Activated T-cell treated with anti-CD3 and anti-CD28 coated beads, Interleukin-2, amount 50 U/mL, for 72 hours (primary cell): ENCODE measurements at regions not wholly inside any gene's neighbourhood (a gene's known extent, or its start where the extent isn't known, plus 50 kb on each side); places are given as distances from the start of the nearest gene placed in this dataset.

Experiments
- ATAC-seq, 2 donors: fragments of 150-1000 bp; cut with Tn5 transposase; replicated peaks in 1 of 2; 2 replicates each; pipeline ENCODE4 v1.10.0; 2021; ENCODE audit warnings: moderate library complexity in 2 of 2, mild to moderate bottlenecking in 1 of 2
- DNase-seq, 2 donors: peaks; one replicate each; pipeline ENCODE4 v3.0.0; 2021 to 2022; ENCODE audit warnings: mixed read lengths in 1 of 2
- H3K27ac Mint-ChIP-seq: one replicate; pipeline ENCODE4 v1.8.0; 2022; ENCODE audit warnings: mild to moderate bottlenecking, moderate library complexity, mixed read lengths
- H3K27me3 Mint-ChIP-seq: one replicate; pipeline ENCODE4 v1.8.0; 2022; ENCODE audit warnings: low read depth, mixed read lengths
- H3K36me3 Mint-ChIP-seq, 2 donors: one replicate each; pipeline ENCODE4 v1.8.0; 2022; ENCODE audit warnings: mixed read lengths in 2 of 2, mild to moderate bottlenecking in 1 of 2; ENCODE audit not compliant: insufficient read depth in 2 of 2
- H3K4me1 Mint-ChIP-seq: one replicate; pipeline ENCODE4 v1.8.0; 2022; ENCODE audit warnings: low read depth, mixed read lengths
- H3K4me3 Mint-ChIP-seq, 2 donors: one replicate each; pipeline ENCODE4 v1.8.0; 2022; ENCODE audit warnings: mild to moderate bottlenecking in 2 of 2, mixed read lengths in 2 of 2, moderate library complexity in 2 of 2
- H3K9me3 Mint-ChIP-seq, 2 donors: one replicate each; pipeline ENCODE4 v1.8.0; 2022; ENCODE audit warnings: mixed read lengths in 2 of 2

DNA sequence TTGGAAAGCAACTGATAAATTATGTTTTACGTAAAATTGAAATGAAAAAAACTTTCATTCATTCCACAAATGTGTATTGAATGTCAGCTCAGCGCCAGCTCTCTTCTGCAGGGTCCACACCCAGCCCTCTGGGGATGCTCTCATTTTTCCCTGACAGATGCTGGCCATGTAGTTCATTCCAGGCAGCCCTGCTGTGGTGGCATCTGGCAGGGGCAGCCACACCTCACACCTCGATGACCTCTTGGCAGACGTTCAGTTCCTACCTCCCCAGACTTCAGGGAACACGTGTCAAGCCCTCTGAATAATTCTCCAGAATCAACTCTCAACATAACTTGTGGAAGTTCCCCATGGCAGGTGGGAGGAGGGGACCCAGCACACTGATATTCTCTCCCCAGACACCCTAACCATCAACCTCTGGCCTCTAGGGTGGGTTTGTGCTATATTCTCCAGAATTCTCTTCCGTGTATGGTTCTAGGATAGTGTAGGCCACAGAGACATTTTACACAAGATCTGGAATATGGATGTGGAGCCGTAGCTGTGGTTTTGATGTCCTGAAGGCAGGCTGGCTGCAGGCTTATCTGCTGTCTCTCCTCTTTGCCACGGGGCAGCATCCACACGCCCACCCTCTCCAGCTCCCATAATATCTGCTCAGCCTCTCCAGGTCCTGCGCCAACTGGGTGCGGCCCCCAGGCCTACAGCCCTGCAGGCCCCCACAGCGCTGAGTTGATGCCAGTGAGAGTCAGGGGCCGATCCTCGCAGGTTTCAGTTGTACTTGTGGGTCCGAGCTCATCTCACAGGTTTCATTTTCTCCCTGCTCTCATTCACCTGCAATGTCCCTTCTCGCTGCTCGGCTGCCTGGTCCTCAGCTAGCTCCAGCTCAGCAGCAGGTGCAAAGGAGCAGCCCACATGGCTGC lies 175.8 kb upstream of the ARID1B start:
- peaks cover 2 to 4% of the 10 kb centered on the region in 2 donors for H3K9me3 Mint-ChIP-seq
- ATAC-seq, result no peak
- H3K4me1 Mint-ChIP-seq, result no peaks in the 10 kb centered on the region
- no peak overlapping the region for H3K27ac Mint-ChIP-seq
- H3K36me3 Mint-ChIP-seq, result peaks cover 0 to 1% of the 10 kb centered on the region in 2 donors
- peaks cover 24% of the 10 kb centered on the region for H3K27me3 Mint-ChIP-seq
- no peak overlapping the region for H3K4me3 Mint-ChIP-seq
- DNase-seq, result no peak

- DNase-seq (no peak), ATAC-seq (no peak)
- Mint-ChIP-seq H3K9me3 (peaks cover 0 to 2% of the 10 kb centered on the region in 2 donors), H3K27ac (no peak overlapping the region), H3K36me3 (no peaks in the 10 kb centered on the region), H3K4me3 (no peak overlapping the region), H3K4me1 (no peaks in the 10 kb centered on the region), H3K27me3 (peaks cover 21% of the 10 kb centered on the region)
Observed at GRCh38 chr6:156600678-156601077, 176.5 kb upstream of the ARID1B start.

DNA sequence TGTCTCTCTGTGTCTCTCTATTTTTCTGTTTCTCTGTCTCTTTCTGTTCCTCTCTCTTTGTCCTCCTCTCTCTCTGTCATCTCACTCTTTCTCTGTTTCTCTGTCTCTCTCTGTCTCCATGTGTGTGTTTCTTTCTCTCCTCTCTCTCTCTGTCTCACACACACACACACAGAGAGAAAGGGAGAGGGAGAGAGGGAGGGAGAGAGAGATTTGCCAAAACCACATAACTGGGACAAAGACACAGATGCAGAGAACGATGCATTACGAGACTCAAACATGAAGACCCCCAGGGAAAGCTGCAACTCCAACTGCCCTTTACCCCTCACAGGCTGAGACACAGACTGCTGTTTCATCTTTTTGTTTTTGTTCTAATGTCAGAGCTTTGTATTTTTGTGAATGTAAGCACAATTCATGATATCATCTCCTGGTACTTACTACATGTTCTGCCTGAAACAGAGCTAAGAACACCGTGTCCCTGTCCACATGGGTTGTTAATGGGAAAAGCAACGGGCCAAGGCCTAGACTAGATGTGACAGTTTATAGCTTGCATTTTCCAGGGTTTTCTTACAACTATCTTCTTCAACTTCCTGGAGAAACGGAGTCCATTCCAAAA lies 177.1 kb upstream of the ARID1B start:
- Mint-ChIP-seq H3K36me3 (no peaks in the 10 kb centered on the region), H3K4me3 (no peak overlapping the region), H3K9me3 (peaks cover 0 to 2% of the 10 kb centered on the region in 2 donors), H3K27ac (no peak overlapping the region), H3K4me1 (no peaks in the 10 kb centered on the region), H3K27me3 (peaks cover 19% of the 10 kb centered on the region)
- ATAC-seq, result no peak
- DNase-seq, result no peak

DNA sequence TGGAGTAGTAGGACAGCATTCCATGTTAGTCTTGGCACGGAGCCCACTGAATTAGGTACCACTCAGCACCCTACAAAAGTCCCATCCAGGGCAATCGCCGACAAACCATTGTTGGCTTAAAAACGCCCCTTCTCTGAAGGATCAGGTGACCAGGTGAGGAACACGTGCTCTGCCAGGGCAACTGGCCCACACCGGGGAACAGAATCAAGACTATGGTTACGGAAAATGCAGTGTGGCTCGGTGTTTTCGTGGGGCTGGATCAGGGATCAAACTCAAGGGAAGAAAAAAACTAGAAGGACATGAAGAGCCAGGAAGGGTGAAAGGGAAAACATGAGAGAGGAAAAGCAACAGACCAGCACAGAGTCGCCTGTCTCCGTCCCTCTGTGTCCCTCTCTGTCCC lies 177.8 kb upstream of the ARID1B start:
- Mint-ChIP-seq H3K27ac (no peak overlapping the region), H3K9me3 (no peaks in the 10 kb centered on the region), H3K36me3 (no peaks in the 10 kb centered on the region), H3K4me1 (no peaks in the 10 kb centered on the region), H3K27me3 (peaks cover 19% of the 10 kb centered on the region), H3K4me3 (no peak overlapping the region)
- DNase-seq (no peak), ATAC-seq (no peak)

- no peaks in the 10 kb centered on the region for H3K4me1 Mint-ChIP-seq
- no peak overlapping the region for H3K4me3 Mint-ChIP-seq
- DNase-seq (no peak), ATAC-seq (no peak)
- H3K36me3 Mint-ChIP-seq, result no peaks in the 10 kb centered on the region
- no peak overlapping the region for H3K27ac Mint-ChIP-seq
- no peaks in the 10 kb centered on the region for H3K9me3 Mint-ChIP-seq
- peaks cover 19% of the 10 kb centered on the region for H3K27me3 Mint-ChIP-seq
Observed at GRCh38 chr6:156598855-156599180, 178.4 kb upstream of the ARID1B start.

DNA sequence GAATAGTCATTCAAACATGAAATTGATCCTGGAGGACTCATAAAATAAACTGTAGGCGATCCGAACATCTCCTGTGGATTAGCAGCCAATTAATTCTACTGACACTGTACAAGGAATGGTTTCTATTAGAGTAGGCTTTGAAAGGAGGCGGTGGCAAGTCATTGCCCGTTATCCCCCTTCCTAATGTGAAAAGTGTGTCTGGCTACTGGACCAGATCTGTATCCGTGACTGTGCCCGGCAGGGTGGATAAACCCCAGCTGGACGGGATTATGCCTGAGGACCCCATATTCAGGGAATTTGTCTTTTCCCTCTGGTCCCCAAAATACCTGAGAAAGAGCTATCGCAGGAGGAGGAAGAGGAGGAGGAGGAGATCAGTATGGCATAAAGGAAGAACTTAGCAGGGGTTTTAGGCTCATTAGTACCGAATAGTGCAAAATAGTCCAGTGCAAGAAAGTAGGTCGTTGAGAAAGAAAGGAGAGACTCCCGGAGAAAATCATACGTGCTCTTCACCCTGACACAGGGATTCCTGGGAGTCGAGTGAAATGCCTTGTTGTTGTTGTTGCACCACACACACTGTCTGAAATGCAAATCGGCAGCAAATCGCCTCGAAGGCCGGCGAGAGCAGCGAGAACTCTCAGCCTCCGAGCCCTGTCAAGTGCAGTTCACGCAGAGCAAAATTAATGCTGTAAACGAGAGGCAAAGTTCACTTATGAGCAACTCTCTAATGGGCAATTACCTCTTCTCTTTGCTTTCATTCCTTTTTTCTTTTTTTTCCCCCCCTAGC lies 178.9 kb upstream of the ARID1B start:
- H3K27ac Mint-ChIP-seq, result no peak overlapping the region
- H3K4me1 Mint-ChIP-seq, result no peaks in the 10 kb centered on the region
- no peaks in the 10 kb centered on the region for H3K36me3 Mint-ChIP-seq
- ATAC-seq (no peak), DNase-seq (no peak)
- no peaks in the 10 kb centered on the region for H3K9me3 Mint-ChIP-seq
- no peak overlapping the region for H3K4me3 Mint-ChIP-seq
- peaks cover 19% of the 10 kb centered on the region for H3K27me3 Mint-ChIP-seq

- H3K9me3 Mint-ChIP-seq, result no peaks in the 10 kb centered on the region
- no peak overlapping the region for H3K4me3 Mint-ChIP-seq
- peaks cover 27% of the 10 kb centered on the region for H3K27me3 Mint-ChIP-seq
- no peak overlapping the region for H3K27ac Mint-ChIP-seq
- DNase-seq (no peak), ATAC-seq (no peak)
- H3K36me3 Mint-ChIP-seq, result no peaks in the 10 kb centered on the region
- H3K4me1 Mint-ChIP-seq, result no peaks in the 10 kb centered on the region
Observed at GRCh38 chr6:156597095-156597494, 180.1 kb upstream of the ARID1B start.

DNA sequence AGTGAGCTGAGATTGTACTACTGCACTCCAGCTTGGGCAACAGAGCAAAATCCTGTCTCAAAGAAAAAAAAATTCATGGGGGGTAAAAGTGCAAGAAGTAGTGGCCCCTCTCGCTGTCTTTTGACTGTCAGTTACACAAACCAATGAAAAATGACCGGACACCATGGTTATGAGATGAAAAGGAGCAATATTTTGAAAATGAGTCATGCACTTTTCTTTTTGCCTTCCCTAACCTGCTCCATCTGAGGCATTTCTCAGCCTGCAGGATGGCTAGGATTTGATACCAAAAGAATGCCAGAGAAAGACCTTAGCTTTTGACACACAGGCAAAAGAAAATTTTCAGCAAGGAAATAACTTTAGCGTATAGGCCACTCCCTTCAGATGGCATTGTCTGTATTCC lies 181.7 kb upstream of the ARID1B start:
- no peaks in the 10 kb centered on the region for H3K36me3 Mint-ChIP-seq
- ATAC-seq (no peak), DNase-seq (no peak)
- H3K27me3 Mint-ChIP-seq, result peaks cover 32% of the 10 kb centered on the region
- no peaks in the 10 kb centered on the region for H3K4me1 Mint-ChIP-seq
- no peak overlapping the region for H3K27ac Mint-ChIP-seq
- no peak overlapping the region for H3K4me3 Mint-ChIP-seq
- H3K9me3 Mint-ChIP-seq, result no peaks in the 10 kb centered on the region

DNA sequence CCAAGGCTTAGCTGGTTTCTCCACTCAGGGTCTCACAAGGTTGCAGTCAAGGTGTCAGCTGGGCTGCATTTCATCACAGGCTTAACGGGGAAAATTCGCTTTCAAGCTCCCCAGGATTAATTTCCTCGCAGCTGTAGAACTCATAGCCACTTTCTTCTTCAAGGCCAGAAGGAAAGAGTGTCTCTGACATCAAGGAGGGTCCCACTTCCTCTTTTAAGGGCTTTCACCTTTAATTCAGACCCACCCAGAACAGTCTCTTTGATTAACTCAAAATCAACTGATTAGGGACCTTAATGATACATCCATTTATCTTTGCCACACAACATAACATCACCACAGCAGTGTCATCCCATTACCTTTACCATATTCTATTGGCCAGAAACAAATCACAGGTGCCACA lies 183.3 kb upstream of the ARID1B start:
- ATAC-seq (no peak), DNase-seq (no peak)
- Mint-ChIP-seq H3K27me3 (peaks cover 25% of the 10 kb centered on the region), H3K4me1 (no peaks in the 10 kb centered on the region), H3K4me3 (no peak overlapping the region), H3K9me3 (no peaks in the 10 kb centered on the region), H3K36me3 (no peaks in the 10 kb centered on the region), H3K27ac (no peak overlapping the region)

DNA sequence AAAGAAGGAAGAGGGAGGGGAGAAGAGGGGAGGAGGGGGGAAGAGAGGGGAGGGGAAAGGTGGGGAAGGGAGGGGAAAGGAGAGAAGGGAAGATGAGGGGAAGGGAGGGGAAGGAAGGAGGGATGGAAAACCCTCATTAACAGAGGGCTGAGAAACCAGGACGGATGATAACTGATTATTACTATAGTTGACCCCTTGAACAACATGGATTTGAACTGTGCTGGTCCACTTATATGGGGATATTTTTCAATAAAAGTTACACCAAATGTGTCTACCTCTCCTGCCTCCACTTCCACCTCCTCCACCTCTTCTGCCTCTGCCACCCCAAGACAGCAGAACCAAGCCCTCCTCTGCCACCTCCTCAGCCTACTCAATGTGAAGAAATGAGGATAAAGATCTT lies 184.1 kb upstream of the ARID1B start:
- H3K27me3 Mint-ChIP-seq, result peaks cover 22% of the 10 kb centered on the region
- no peak overlapping the region for H3K27ac Mint-ChIP-seq
- DNase-seq, result no peak
- H3K4me3 Mint-ChIP-seq, result no peak overlapping the region
- ATAC-seq, result no peak
- H3K36me3 Mint-ChIP-seq, result no peaks in the 10 kb centered on the region
- H3K4me1 Mint-ChIP-seq, result no peaks in the 10 kb centered on the region
- H3K9me3 Mint-ChIP-seq, result no peaks in the 10 kb centered on the region

GRCh38 chr6:156590482-156590881 lies 186.7 kb upstream of the ARID1B start:
- Mint-ChIP-seq H3K4me3 (no peak overlapping the region), H3K27ac (no peak overlapping the region), H3K36me3 (no peaks in the 10 kb centered on the region), H3K4me1 (peaks cover 6% of the 10 kb centered on the region), H3K9me3 (no peaks in the 10 kb centered on the region), H3K27me3 (peaks cover 19% of the 10 kb centered on the region)
- no peak for ATAC-seq
- no peak for DNase-seq

DNA sequence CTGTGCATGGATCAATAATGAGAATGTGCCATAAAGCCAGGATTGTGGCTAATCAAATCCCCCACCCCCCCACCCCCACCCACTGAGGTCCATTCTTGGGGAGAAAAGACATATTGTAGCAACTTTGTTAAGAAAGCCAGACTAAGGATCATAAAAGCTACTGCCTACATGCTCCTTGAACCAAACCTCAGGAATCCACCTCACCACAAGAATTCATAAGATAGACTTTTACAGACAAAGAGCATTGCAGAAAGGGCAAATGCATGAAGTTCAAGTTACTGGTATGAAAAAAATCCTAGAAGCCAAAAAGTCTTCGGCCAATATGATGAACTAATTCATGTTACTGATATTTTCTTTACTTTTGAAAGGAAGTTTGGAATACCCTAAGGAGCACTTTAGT lies 187.9 kb upstream of the ARID1B start:
- DNase-seq (no peak), ATAC-seq (no peak)
- Mint-ChIP-seq H3K27me3 (peaks cover 22% of the 10 kb centered on the region), H3K36me3 (no peaks in the 10 kb centered on the region), H3K4me3 (no peak overlapping the region), H3K4me1 (peaks cover 6% of the 10 kb centered on the region), H3K9me3 (no peaks in the 10 kb centered on the region), H3K27ac (no peak overlapping the region)

DNA sequence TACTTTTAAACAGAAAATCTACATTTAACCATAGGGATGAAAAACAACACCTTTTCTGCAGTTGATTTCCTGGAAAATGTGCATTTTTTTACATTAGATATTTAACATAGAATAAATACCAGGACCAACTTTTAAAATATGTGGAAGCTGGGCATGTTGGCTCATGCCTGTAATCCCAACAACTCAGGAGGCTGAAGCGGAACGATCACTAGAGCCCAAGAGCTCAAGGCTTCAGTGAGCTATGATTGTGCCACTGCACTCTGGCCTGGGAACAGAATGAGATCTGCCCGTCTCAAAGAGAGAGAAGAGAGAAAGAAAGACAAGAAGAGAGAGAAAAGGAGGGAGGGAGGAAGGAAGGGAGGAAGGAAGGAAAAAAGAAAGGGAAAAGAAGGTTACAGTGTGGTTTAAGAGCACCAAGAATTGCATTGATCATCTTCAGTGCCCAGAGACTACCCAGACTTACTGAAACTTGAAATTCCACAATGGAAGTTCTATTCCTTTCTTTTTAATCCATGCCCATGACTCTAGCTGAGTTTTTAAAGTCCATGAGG lies 189.4 kb upstream of the ARID1B start:
- no peak overlapping the region for H3K27ac Mint-ChIP-seq
- H3K4me3 Mint-ChIP-seq, result no peak overlapping the region
- no peak for ATAC-seq
- peaks cover 6% of the 10 kb centered on the region for H3K4me1 Mint-ChIP-seq
- DNase-seq, result no peak
- H3K27me3 Mint-ChIP-seq, result peaks cover 27% of the 10 kb centered on the region
- no peaks in the 10 kb centered on the region for H3K36me3 Mint-ChIP-seq
- no peaks in the 10 kb centered on the region for H3K9me3 Mint-ChIP-seq
